ENCODE measurements at regions not wholly inside any gene's neighbourhood (a gene's known extent, or its start where the extent isn't known, plus 50 kb on each side); places are given as distances from the start of the nearest gene placed in this dataset.

DNA sequence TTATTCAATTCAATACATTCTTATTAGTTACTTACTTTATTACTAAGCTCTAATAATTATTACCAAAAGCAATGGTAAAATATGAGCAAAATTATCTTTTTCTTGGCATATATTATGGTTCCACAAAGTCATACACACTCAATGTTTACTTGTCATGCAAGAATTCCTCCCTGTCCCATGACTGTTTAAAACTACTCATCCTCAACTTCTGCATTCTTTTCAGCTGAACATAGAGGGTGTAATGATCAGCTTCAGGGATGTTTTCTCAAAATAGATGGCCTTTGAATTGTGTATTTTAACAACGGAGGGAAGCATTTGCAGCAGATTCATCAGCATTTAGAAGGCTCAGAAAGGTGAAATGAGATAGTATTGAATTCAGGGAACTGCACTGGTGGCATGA lies 499.0 kb downstream of the RWDD3 start:
- TF ChIP-seq, protein P1, sequence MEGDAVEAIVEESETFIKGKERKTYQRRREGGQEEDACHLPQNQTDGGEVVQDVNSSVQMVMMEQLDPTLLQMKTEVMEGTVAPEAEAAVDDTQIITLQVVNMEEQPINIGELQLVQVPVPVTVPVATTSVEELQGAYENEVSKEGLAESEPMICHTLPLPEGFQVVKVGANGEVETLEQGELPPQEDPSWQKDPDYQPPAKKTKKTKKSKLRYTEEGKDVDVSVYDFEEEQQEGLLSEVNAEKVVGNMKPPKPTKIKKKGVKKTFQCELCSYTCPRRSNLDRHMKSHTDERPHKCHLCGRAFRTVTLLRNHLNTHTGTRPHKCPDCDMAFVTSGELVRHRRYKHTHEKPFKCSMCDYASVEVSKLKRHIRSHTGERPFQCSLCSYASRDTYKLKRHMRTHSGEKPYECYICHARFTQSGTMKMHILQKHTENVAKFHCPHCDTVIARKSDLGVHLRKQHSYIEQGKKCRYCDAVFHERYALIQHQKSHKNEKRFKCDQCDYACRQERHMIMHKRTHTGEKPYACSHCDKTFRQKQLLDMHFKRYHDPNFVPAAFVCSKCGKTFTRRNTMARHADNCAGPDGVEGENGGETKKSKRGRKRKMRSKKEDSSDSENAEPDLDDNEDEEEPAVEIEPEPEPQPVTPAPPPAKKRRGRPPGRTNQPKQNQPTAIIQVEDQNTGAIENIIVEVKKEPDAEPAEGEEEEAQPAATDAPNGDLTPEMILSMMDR (IDR thresholded peaks at IDR 0.05; ENCODE audit: low read depth, low read length, missing input control): no peak
- TF ChIP-seq RAD21 (IDR thresholded peaks at IDR 0.05) (no peak), EGR1 (IDR thresholded peaks at IDR 0.05; ENCODE audit: low read depth in 2 of 2) (no peak)

Data from liver (tissue), 3 donors.